ENCODE measurements at regions not wholly inside any gene's neighbourhood (a gene's known extent, or its start where the extent isn't known, plus 50 kb on each side); places are given as distances from the start of the nearest gene placed in this dataset.

DNA sequence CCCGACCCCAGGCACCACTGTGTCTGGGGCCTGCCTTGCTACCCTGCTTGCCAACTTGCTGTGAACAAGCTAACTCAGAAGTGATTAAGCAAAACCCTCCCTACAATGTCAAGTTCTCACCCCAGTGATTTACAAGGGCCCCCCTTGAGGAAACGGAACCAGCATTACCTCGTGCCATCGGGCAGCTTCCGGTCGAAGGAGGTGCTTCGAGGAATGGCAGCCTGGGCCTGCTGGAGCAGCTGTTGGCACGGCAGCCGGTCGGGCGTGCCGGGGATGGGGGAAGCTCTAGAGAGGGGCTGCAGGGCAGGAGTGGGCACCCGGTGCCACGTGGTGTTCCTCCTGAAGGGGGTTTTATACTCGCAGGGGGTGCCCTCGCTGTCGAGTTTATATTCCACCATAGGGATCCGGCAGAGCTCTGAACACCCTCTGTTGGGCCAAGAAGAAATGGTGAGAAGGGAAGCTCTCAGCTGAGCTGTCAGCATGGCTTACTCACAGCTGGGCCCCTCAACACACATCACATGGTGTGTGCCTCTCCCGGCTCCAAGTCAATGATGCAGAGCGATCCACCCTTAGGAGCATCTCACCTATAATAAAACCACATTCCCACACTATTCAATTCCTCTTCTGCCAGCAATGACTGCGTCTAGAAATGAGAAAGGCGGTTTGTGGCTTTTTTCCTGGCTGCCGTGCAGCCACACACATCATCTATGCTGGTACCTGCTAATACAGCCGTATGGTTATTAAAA, 184.4 kb downstream of the SIPA1L2 start:
- Histone ChIP-seq H3K27ac (no peak overlapping the region), H3K79me2 (no peaks in the 10 kb centered on the region), H3K4me2 (ENCODE audit: low read length) (no peak overlapping the region), H3K4me1 (no peaks in the 10 kb centered on the region), H3K9ac (no peak overlapping the region), H3K9me3 (ENCODE audit: control insufficient read depth, low read length) (no peaks in the 10 kb centered on the region), H2AFZ (no peak overlapping the region), H3K4me3 (ENCODE audit: low read depth, low read length) (no peak overlapping the region), H3K27me3 (ENCODE audit: control insufficient read depth, insufficient read depth, low read length) (no peaks in the 10 kb centered on the region), H3K36me3 (ENCODE audit: control insufficient read depth, insufficient read depth, low read length) (no peaks in the 10 kb centered on the region)
- TF ChIP-seq, protein P1, sequence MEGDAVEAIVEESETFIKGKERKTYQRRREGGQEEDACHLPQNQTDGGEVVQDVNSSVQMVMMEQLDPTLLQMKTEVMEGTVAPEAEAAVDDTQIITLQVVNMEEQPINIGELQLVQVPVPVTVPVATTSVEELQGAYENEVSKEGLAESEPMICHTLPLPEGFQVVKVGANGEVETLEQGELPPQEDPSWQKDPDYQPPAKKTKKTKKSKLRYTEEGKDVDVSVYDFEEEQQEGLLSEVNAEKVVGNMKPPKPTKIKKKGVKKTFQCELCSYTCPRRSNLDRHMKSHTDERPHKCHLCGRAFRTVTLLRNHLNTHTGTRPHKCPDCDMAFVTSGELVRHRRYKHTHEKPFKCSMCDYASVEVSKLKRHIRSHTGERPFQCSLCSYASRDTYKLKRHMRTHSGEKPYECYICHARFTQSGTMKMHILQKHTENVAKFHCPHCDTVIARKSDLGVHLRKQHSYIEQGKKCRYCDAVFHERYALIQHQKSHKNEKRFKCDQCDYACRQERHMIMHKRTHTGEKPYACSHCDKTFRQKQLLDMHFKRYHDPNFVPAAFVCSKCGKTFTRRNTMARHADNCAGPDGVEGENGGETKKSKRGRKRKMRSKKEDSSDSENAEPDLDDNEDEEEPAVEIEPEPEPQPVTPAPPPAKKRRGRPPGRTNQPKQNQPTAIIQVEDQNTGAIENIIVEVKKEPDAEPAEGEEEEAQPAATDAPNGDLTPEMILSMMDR (IDR thresholded peaks at IDR 0.05), result no peak

DNA sequence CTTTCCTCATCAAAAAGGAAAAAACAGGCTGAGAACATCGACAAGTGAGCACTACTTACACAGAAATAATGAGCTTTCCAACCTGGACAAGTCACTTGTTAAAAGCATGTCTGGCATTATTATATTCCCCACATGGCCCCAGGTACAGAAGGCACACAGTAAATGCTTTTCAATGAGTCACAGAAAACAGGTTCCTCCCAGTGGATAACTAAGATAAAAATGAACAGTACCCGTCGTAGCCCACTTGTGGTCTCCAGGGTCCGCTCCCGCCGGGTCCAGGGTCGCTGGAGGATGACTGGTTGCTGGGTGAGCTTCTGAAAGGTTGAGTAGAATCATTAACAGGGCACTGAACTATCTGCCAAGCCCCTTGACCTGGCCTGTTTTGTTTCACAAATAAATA, 186.6 kb downstream of the SIPA1L2 start:
- H3K79me2 ChIP-seq, result no peaks in the 10 kb centered on the region
- no peak overlapping the region for H2AFZ ChIP-seq
- H3K4me2 ChIP-seq (ENCODE audit: low read length), result no peak overlapping the region
- TF ChIP-seq, protein P1 (IDR thresholded peaks at IDR 0.05), result no peak
- no peaks in the 10 kb centered on the region for H3K27me3 ChIP-seq (ENCODE audit: control insufficient read depth, insufficient read depth, low read length)
- H3K9me3 ChIP-seq (ENCODE audit: control insufficient read depth, low read length), result no peaks in the 10 kb centered on the region
- H3K27ac ChIP-seq, result no peak overlapping the region
- no peaks in the 10 kb centered on the region for H3K4me1 ChIP-seq
- H3K9ac ChIP-seq, result no peak overlapping the region
- H3K36me3 ChIP-seq (ENCODE audit: control insufficient read depth, insufficient read depth, low read length), result no peaks in the 10 kb centered on the region
- no peak overlapping the region for H3K4me3 ChIP-seq (ENCODE audit: low read depth, low read length)

DNA sequence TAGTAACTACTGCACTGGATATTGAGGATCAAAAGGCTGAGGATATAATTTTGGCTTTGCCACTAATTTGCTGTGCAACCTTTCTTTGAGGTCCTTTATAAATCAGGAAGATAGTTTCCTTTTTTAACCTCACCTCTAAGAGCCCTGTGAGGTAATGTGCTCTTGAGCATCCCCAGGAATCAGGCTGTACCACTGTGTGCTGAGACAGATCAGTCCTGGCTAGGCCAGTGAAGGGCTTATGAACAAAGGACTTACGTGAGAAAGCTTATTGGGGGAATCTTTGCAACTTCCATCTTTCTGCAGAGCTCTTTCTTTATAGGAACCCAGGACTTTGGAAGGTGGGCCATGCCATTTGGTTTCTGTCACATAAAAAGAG, 188.9 kb downstream of the SIPA1L2 start:
- no peaks in the 10 kb centered on the region for H3K36me3 ChIP-seq (ENCODE audit: control insufficient read depth, insufficient read depth, low read length)

DNA sequence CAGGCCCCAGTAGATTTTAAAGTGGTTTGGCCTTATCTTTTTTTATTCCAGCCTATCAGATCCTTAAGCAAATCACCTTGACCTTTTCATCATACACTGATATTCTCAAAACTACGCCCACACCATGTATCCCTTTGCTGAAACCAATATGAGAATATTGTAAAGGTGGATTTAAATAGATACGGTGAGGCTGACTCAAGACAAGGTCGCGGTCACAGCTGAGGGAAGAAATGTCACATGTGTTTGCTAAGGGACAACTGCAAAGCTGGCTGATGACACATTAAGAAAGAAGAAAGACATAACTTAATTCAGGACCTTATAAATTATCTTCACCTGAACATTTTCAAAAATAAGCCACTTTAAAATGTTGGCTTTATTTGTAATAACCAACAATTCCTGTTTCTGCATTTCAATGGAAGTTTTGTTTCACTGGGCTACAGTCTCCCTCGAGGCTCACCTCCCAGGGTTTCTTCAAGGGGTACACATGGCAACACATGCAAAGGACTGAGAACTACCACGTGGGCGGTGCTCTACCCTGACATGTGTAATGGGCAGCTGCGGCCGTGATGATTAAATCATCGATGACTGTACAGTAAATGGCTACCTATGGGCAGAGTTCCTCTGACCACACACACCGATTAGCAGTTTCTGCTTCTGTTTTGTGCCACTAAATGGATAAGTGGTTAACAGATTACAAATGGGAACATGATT, 189.5 kb downstream of the SIPA1L2 start:
- Histone ChIP-seq H3K27me3 (ENCODE audit: control insufficient read depth, insufficient read depth, low read length) (no peaks in the 10 kb centered on the region), H3K4me3 (ENCODE audit: low read depth, low read length) (no peak overlapping the region), H3K9ac (no peak overlapping the region), H3K27ac (no peak overlapping the region), H2AFZ (no peak overlapping the region), H3K79me2 (no peaks in the 10 kb centered on the region), H3K9me3 (ENCODE audit: control insufficient read depth, low read length) (no peaks in the 10 kb centered on the region), H3K4me2 (ENCODE audit: low read length) (no peak overlapping the region), H3K36me3 (ENCODE audit: control insufficient read depth, insufficient read depth, low read length) (no peaks in the 10 kb centered on the region), H3K4me1 (no peaks in the 10 kb centered on the region)
- TF ChIP-seq, protein P1 (IDR thresholded peaks at IDR 0.05), result no peak

More for the DNA sequence above, 188.9 kb downstream of the SIPA1L2 start:
- Histone ChIP-seq H3K27me3 (ENCODE audit: control insufficient read depth, insufficient read depth, low read length) (no peaks in the 10 kb centered on the region), H3K27ac (no peak overlapping the region), H3K4me2 (ENCODE audit: low read length) (no peak overlapping the region), H3K9ac (no peak overlapping the region), H3K4me1 (no peaks in the 10 kb centered on the region), H2AFZ (no peak overlapping the region), H3K79me2 (no peaks in the 10 kb centered on the region), H3K9me3 (ENCODE audit: control insufficient read depth, low read length) (no peaks in the 10 kb centered on the region), H3K4me3 (ENCODE audit: low read depth, low read length) (no peak overlapping the region)
- TF ChIP-seq, protein P1 (IDR thresholded peaks at IDR 0.05), result no peak
